ENCODE measurements at regions not wholly inside any gene's neighbourhood (a gene's known extent, or its start where the extent isn't known, plus 50 kb on each side); places are given as distances from the start of the nearest gene placed in this dataset.

DNA sequence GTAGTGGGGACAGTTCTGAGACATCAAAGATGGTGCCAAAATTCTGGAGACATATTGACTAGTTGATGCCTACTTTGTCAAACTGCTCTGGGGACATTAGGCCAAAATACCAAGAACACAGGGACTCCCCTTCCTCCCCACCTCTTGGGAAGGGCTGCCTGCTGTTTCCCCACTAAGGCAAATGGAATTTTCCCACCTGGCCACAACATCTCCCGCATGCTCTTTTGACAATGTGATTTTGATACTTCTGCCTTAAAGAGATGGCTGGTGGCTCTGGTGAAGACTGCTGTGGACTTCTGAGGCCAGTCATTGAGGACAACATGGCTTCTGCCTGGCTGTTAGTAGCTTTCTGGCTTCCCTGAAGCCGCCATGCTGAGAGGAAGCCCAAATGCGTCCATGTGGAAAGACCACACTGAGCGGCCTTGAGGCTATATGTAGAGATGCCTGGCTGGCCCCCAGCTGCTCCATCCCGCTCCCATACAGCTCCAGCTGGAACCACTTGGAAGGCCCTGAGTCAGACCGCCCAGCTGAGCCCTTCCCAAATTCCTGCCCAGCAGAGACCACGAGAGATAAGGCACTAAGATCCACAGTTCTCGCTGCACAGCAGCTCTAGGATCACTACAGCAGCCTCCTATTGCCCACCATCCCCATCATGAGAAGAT, 226.7 kb downstream of the SYK start:
- H4K20me1 ChIP-seq (replicated peaks; ENCODE audit: insufficient read depth): no peaks in the 10 kb centered on the region
- no peaks in the 10 kb centered on the region; the same call in 2 of the 3 replicates for H3K9me3 Mint-ChIP-seq
- H2AFZ ChIP-seq: no peak overlapping the region
- TF ChIP-seq, protein P1, sequence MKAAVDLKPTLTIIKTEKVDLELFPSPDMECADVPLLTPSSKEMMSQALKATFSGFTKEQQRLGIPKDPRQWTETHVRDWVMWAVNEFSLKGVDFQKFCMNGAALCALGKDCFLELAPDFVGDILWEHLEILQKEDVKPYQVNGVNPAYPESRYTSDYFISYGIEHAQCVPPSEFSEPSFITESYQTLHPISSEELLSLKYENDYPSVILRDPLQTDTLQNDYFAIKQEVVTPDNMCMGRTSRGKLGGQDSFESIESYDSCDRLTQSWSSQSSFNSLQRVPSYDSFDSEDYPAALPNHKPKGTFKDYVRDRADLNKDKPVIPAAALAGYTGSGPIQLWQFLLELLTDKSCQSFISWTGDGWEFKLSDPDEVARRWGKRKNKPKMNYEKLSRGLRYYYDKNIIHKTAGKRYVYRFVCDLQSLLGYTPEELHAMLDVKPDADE (IDR thresholded peaks at IDR 0.05): no peak
- TF ChIP-seq ZNF331 (CRISPR knock-in tag; IDR thresholded peaks at IDR 0.05; ENCODE audit: low read depth): peak; percentile 71
- H3K27ac ChIP-seq (ENCODE audit: low read depth): no peak overlapping the region
- no peaks in the 10 kb centered on the region for H3K4me1 ChIP-seq (ENCODE audit: insufficient read depth)
- DNase-seq (ENCODE audit: low spot score) (peak; percentile 4), ATAC-seq (no peak)
- no peak overlapping the region for H3K4me2 ChIP-seq
- no peak overlapping the region for H3K27ac Mint-ChIP-seq
- no peak overlapping the region for H3K4me3 Mint-ChIP-seq
- peaks cover 8% of the 10 kb centered on the region for H3K27me3 Mint-ChIP-seq (ENCODE audit: insufficient read depth, low read depth, poor library complexity)
- H3F3A ChIP-seq (replicated peaks; ENCODE audit: low read depth): no peaks in the 10 kb centered on the region
- H3K27me3 ChIP-seq (ENCODE audit: insufficient read depth): no peaks in the 10 kb centered on the region
- H3K4me3 ChIP-seq: no peak overlapping the region
- H3K4me1 Mint-ChIP-seq: no peaks in the 10 kb centered on the region; the same call in 2 of the 3 replicates
- no peaks in the 10 kb centered on the region for H3K36me3 ChIP-seq (ENCODE audit: insufficient read depth)
- H3K36me3 Mint-ChIP-seq (ENCODE audit: low read depth): no peaks in the 10 kb centered on the region
- no peaks in the 10 kb centered on the region for H3K79me2 ChIP-seq (replicated peaks; ENCODE audit: insufficient read depth)
- 0 out of 2 replicates have a peak, but pooled peaks cover 5% of the 10 kb centered on the region for H3K9me2 ChIP-seq (ENCODE audit: insufficient read depth)

DNA sequence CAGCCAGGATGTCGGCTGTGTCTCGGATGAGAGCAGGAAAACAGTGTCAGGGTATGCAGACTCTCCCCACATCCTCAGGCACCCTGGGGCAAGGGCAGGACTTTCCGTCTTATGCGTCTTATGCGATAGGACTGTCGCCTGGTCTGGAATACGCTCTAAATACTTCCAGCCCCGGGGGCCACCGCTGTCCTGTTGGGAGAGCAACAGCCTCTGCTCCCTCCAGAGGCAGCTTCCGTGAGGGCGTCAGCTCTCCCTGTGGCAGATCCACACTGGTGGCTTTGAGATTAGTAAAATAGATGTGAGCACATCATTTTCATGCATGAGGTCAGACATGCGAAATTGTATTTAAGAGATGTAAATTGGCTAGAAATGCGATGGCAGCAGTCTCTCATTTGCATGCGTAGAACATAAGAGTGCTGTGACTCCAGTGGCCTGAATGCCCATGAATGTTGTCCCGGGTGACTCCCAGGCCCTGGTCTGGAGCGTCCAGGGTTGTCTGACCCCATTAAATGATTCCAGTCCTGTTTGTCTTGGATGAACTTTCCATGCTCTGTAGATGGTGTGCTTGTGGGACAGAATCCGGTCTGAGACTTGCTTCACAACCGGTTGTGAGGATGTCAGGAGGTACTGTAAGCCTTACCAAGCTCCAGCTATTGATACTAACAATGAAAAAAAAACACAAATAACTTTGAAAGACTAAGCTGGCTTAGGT, 228.2 kb downstream of the SYK start:
- H3K79me2 ChIP-seq (replicated peaks; ENCODE audit: insufficient read depth): no peaks in the 10 kb centered on the region
- H3K9me2 ChIP-seq (ENCODE audit: insufficient read depth): 0 out of 2 replicates have a peak, but pooled peaks cover 5% of the 10 kb centered on the region
- H4K20me1 ChIP-seq (replicated peaks; ENCODE audit: insufficient read depth): no peaks in the 10 kb centered on the region
- H3K27me3 Mint-ChIP-seq (ENCODE audit: insufficient read depth, low read depth, poor library complexity): peaks cover 8% of the 10 kb centered on the region
- H3K4me2 ChIP-seq: no peak overlapping the region
- no peaks in the 10 kb centered on the region for H3K36me3 Mint-ChIP-seq (ENCODE audit: low read depth)
- H3F3A ChIP-seq (replicated peaks; ENCODE audit: low read depth): no peaks in the 10 kb centered on the region
- H3K4me1 ChIP-seq (ENCODE audit: insufficient read depth): no peaks in the 10 kb centered on the region
- DNase-seq (ENCODE audit: low spot score) (no peak), ATAC-seq (no peak)
- TF ChIP-seq ZNF114 (CRISPR knock-in tag; IDR thresholded peaks at IDR 0.05) (no peak), POLR2AphosphoS5 (IDR thresholded peaks at IDR 0.05; ENCODE audit: low read depth) (no peak), EZH2 (IDR thresholded peaks at IDR 0.05; ENCODE audit: low read depth, unreplicated experiment) (no peak), CREB1 (CRISPR knock-in tag; IDR thresholded peaks at IDR 0.05; ENCODE audit: low read depth) (no peak), EZH2phosphoT487 (IDR thresholded peaks at IDR 0.05; ENCODE audit: unreplicated experiment) (no peak), ZNF331 (CRISPR knock-in tag; IDR thresholded peaks at IDR 0.05; ENCODE audit: low read depth) (no peak), STAT1 (IDR thresholded peaks at IDR 0.05; ENCODE audit: unreplicated experiment) (no peak)
- H3K4me3 Mint-ChIP-seq: no peak overlapping the region
- H3K27me3 ChIP-seq (ENCODE audit: insufficient read depth): no peaks in the 10 kb centered on the region
- H3K4me3 ChIP-seq: no peak overlapping the region
- H2AFZ ChIP-seq: no peak overlapping the region
- H3K9me3 Mint-ChIP-seq: no peaks in the 10 kb centered on the region; the same call in 2 of the 3 replicates
- no peaks in the 10 kb centered on the region for H3K36me3 ChIP-seq (ENCODE audit: insufficient read depth)
- H3K27ac Mint-ChIP-seq: no peak overlapping the region
- no peaks in the 10 kb centered on the region for H3K4me1 Mint-ChIP-seq
- H3K27ac ChIP-seq (ENCODE audit: low read depth): no peak overlapping the region

DNA sequence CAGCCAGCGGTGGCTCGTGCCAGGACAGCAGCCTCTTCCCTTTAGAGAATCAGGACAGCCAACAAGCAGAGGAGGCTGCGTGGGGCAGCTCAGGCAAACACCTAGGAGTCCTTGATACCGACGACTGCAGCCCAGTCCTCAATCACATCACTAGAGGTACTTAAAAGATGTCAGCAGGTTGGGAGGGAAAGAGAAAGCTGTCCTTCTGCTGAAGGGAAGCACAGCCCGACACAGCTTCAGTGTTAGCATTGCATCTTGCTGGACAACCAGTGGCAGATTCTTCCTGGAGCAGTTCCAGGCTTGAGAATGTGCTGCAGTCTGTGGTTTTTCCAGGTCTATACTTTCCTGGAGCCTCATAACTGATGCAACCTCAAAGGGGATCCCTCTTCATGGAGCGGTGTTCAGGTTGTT, 230.5 kb downstream of the SYK start:
- Mint-ChIP-seq H3K36me3 (ENCODE audit: low read depth) (no peaks in the 10 kb centered on the region), H3K27ac (no peak overlapping the region)
- TF ChIP-seq EZH2phosphoT487 (IDR thresholded peaks at IDR 0.05; ENCODE audit: unreplicated experiment) (no peak), NANOG (IDR thresholded peaks at IDR 0.05; ENCODE audit: borderline replicate concordance) (no peak), EZH2 (IDR thresholded peaks at IDR 0.05; ENCODE audit: low read depth, unreplicated experiment) (no peak), POLR2AphosphoS5 (IDR thresholded peaks at IDR 0.05; ENCODE audit: low read depth) (no peak), ZNF114 (CRISPR knock-in tag; IDR thresholded peaks at IDR 0.05) (no peak), STAT1 (IDR thresholded peaks at IDR 0.05; ENCODE audit: unreplicated experiment) (no peak), ZNF331 (CRISPR knock-in tag; IDR thresholded peaks at IDR 0.05; ENCODE audit: low read depth) (no peak)
- TF ChIP-seq, protein P1 (IDR thresholded peaks at IDR 0.05): no peak
- TF ChIP-seq, protein P2, sequence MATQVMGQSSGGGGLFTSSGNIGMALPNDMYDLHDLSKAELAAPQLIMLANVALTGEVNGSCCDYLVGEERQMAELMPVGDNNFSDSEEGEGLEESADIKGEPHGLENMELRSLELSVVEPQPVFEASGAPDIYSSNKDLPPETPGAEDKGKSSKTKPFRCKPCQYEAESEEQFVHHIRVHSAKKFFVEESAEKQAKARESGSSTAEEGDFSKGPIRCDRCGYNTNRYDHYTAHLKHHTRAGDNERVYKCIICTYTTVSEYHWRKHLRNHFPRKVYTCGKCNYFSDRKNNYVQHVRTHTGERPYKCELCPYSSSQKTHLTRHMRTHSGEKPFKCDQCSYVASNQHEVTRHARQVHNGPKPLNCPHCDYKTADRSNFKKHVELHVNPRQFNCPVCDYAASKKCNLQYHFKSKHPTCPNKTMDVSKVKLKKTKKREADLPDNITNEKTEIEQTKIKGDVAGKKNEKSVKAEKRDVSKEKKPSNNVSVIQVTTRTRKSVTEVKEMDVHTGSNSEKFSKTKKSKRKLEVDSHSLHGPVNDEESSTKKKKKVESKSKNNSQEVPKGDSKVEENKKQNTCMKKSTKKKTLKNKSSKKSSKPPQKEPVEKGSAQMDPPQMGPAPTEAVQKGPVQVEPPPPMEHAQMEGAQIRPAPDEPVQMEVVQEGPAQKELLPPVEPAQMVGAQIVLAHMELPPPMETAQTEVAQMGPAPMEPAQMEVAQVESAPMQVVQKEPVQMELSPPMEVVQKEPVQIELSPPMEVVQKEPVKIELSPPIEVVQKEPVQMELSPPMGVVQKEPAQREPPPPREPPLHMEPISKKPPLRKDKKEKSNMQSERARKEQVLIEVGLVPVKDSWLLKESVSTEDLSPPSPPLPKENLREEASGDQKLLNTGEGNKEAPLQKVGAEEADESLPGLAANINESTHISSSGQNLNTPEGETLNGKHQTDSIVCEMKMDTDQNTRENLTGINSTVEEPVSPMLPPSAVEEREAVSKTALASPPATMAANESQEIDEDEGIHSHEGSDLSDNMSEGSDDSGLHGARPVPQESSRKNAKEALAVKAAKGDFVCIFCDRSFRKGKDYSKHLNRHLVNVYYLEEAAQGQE (IDR thresholded peaks at IDR 0.05; ENCODE audit: unreplicated experiment): no peak

More for the DNA sequence above, 230.5 kb downstream of the SYK start:
- Histone ChIP-seq H3F3A (replicated peaks; ENCODE audit: low read depth) (no peaks in the 10 kb centered on the region), H3K4me1 (ENCODE audit: insufficient read depth) (no peaks in the 10 kb centered on the region), H3K27me3 (ENCODE audit: insufficient read depth) (no peaks in the 10 kb centered on the region), H3K36me3 (ENCODE audit: insufficient read depth) (no peaks in the 10 kb centered on the region), H3K4me2 (no peak overlapping the region), H2AFZ (no peak overlapping the region), H3K9me2 (ENCODE audit: insufficient read depth) (0 out of 2 replicates have a peak, but pooled peaks cover 5% of the 10 kb centered on the region), H3K79me2 (replicated peaks; ENCODE audit: insufficient read depth) (no peaks in the 10 kb centered on the region), H3K4me3 (no peak overlapping the region), H4K20me1 (replicated peaks; ENCODE audit: insufficient read depth) (no peaks in the 10 kb centered on the region), H3K27ac (ENCODE audit: low read depth) (no peak overlapping the region)
- peaks cover 9% of the 10 kb centered on the region for H3K27me3 Mint-ChIP-seq (ENCODE audit: insufficient read depth, low read depth, poor library complexity)
- ATAC-seq (no peak), DNase-seq (ENCODE audit: low spot score) (no peak)
- peaks cover 2% of the 10 kb centered on the region for H3K4me1 Mint-ChIP-seq
- H3K4me3 Mint-ChIP-seq: no peak overlapping the region
- H3K9me3 Mint-ChIP-seq: no peaks in the 10 kb centered on the region
